ENCODE measurements at regions not wholly inside any gene's neighbourhood (a gene's known extent, or its start where the extent isn't known, plus 50 kb on each side); places are given as distances from the start of the nearest gene placed in this dataset.

DNA sequence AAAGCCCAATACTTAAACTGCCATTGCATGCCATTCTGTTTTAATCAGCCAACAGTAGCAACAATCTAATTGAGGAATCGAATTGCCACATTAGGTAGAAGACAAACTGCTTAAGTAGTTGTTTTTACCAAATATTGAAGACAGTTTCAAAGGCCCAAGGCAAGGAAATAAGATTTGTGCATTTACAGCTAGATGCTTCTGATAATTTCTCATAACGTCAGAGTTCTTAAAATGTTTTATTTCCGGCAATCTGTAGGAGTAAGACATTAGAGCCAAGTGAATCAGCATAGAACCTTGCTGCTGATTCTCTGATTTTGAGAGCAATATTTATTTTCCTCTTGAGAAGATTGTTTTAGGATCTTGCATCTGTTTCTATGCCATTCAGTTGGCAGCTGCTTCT is 174.3 kb downstream of the RBM43 start:
- FAIRE-seq (no peak), DNase-seq (ENCODE audit: insufficient read length, low spot score) (no peak)

DNA sequence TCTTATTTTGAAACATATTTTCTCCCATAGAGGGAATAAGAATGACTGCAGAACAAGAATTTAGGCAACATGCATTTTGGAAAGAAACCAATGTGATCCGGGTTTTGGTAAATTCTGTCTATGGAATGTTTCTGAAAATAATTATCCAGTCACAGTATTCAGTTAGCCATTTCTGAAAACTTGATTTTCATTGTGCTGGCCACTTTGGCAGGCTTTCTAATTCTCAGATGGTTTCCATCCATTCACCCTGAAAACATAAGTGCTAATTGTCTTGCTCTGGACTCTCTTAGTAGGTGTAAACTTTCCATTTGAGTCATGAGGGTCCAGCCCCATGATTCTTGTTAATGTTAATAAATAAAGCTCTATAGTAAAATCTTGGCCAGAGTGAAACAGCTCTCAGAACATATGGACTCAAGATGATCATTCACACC is 176.5 kb downstream of the RBM43 start:
- no peak for FAIRE-seq
- DNase-seq (ENCODE audit: insufficient read length, low spot score), result no peak

DNA sequence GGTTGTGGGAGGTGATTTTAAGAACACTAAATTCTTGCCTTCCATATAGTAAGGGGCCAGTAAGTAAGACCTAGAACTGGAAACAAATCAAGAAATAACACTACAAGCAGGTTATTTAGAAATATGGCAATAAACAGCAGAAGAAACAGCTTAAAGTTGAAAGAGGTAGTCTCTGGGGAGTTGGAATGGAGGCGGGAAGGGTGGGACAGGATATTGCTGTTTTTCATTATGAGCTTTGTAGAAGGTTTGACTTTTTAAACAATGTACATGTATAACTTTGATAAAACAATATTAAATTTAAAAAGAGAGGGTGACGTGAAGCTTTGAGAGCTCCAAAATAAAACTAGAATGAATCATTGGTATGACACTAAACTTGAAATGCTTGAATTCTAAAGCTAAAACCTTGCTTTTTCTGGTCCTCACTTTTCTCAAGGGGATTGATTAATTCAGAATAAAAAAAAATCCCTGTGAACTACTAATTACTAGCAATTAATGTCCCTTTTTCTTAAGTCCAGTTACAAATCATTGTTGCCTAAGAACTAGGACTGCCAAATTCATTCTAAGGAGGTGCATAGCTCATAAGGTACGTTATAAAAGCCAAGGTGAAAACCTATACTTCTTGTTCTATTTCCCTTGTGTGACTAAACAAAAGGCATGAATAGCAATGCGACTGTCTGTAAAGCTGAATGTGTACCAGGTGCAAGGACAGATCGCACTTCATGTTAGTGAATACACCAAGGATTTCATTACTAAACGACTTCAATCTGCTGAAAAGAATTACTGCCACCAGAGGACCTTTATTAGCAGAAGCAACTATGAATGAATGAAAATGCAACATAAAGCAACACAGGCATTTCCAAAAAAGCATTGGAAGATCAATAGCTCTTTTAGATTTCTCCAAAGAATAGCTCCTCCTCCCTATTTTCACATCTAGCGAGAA is 177.5 kb downstream of the RBM43 start:
- DNase-seq (ENCODE audit: insufficient read length, low spot score), result no peak
- no peak for FAIRE-seq

DNA sequence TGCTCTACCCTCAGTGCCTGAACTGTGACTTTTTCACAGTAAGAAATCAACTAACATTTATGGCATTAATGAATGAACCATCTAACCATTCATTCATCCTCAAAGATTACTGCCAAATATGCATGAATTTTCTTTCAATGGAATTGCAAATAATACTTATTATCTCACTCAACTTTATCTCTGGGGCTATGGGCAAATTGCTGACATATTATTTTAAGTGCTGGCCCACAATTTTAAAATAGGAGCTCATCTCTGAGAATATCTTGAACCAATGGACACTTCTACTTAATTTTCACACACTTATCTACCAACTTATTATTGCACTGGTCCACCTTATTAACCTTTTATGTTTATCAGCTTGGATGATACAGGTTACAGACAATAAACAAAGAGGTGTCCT is 182.8 kb downstream of the RBM43 start:
- DNase-seq (ENCODE audit: insufficient read length, low spot score) (no peak), FAIRE-seq (no peak)

DNA sequence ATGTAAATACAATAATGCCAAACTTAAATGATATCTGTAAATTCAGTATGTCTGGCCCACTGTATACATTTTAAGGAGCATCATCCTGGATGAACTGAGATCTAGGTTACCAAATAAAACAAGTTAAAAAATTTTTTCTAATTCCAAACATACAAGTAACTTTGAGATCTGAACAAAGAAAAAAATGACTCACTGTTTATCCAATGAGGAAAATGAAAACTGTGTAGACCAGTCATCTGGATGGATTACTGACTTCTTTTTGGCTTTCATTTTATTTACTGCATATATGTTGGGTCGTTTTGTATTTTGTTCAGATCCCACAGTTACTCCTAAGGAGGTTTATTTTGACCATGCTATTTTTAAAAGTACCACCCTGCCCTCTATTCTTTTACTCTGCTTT is 189.8 kb downstream of the RBM43 start:
- no peak for DNase-seq (ENCODE audit: insufficient read length, low spot score)
- no peak for FAIRE-seq

DNA sequence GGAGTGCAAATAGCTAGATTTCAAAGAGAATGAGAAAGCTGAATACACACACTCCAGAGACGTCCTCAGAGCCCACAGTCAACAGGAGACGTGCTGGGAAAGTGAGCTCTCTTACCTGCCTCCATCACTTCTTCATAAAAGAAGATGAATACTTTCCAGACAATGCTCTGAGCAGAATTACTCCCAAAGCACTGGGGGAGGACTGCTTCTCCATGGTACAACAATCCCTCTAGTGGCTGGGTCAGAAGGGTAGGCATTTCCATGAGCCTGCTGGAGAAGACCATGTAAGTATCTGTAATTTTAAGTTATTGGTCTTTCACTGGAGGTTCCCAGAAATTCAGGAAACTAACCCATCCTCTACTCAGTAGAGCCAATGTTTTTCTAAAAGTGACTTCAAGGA is 190.3 kb downstream of the RBM43 start:
- FAIRE-seq (no peak), DNase-seq (ENCODE audit: insufficient read length, low spot score) (peak; percentile 15)

DNA sequence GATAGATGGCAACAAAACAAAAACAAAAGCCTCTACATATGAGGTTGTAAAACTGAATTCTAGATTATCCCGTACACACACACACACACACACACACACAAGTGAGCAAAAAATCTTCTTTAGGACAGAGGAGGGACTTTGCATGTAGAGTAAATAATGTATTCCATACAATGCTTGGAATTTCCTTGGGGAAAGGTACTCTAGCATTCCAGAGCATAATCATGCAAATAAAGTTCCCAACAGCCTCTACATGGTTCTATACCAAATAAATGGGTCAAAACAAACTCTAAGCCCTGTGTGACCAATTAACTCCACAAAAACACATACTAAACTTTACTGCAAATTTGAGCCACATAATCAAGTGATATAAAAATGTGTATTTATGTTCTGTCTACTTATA is 191.4 kb downstream of the RBM43 start:
- DNase-seq (ENCODE audit: insufficient read length, low spot score), result no peak
- FAIRE-seq, result no peak

DNA sequence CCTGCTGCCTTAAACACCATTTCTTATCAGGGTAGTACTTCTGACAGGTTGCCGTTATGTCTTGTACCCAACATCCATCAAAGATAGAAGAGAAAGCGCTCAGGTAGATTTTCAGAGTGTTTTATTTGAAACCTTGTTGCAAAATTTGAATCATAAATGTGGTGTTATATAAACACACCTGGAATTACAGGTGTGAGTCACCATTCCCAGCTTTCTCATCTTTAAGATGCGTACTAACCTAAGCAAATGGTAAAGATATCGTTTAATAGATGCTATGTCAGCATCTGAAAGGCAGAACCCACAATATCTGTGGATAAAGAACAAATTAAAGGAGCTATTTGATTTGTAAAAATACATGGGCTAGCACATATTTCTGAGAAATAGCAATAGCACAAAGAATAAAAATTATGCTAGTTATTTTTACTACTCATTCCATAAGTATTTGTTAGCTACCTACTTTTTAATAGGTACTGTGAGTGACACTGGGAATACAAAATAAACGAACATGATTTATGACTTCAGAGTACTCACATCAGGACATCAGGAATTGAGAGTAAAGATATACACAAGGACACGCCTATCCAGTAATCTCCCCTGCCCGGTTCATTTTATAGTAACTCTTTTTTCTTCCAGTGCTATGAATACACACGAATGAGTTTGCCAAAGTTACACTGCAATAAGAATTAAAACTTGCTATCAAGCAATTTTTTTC is 193.8 kb downstream of the RBM43 start:
- FAIRE-seq, result no peak
- no peak for DNase-seq (ENCODE audit: insufficient read length, low spot score)

DNA sequence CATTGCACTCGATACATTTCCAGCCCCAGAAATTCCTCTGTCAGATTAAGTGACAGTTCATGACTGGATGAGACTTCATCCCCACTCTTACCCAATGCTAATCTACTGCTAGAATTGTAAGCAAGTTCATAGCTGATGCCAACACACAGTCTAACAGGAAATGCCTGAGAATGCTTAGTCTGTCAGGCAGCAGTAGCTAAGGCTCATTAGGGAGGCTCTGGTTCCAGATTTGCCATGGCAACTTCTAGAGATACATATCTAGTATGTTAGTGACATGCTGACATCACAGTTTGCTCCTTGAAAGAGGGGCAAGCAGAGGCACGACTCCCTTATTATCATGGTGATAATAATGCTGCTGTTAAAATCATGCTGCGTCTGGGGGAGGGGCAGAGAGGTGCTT is 198.4 kb downstream of the RBM43 start:
- DNase-seq (ENCODE audit: insufficient read length, low spot score), result peak; percentile 60
- FAIRE-seq, result no peak

DNA sequence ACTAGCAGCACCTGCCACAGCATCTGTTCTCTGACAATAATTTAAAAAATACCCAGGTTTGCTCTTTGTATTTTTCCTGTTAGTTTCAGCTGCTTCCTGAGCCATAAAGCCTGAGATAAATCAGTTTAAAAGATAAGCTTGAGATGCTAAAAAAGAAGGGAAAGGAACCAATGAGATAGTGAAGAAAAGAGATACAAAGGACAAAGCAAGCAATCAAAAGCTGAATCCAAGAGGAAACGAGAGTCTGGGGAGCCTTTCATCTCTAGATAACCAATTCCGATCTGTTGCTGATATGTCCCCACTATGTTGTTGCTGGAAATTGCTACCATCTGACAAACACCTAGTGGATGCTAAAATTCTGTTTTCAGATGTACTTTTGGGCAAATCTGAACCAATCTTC is 201.4 kb downstream of the RBM43 start:
- FAIRE-seq (no peak), DNase-seq (ENCODE audit: insufficient read length, low spot score) (no peak)

DNA sequence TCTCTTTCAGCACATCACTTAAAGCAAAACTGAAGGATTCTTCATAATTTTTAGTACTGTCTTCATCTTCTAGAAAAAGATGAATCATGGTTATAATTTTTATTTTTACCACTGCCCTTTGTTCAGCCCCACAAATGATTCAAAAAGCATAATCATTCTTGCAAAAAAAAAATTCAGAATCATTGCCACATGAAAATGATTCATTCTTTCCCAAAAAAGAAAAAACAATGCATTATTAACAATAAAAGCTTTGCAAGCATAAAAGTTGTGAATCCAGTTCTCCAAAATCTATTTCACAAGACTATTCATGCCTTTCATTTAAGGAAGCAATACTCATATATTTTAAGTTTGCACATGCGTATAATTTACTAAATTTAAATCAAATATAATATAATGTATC is 204.8 kb downstream of the RBM43 start:
- FAIRE-seq (no peak), DNase-seq (ENCODE audit: insufficient read length, low spot score) (no peak)

DNA sequence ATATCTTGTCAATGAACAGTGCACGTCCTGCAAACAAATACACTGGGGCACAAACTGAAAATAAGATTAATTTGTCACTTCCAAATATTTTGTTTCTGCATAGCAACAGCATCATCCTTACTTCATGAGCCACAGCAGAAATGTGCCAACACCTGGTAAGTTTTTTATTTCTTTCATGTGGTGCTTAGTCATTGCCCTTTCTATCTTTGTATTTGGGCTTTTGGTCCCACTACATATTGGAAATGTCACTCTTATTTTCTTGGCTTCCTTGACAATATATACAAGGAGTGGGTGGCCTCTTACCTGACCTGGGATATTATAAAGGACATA is 208.0 kb downstream of the RBM43 start:
- no peak for DNase-seq (ENCODE audit: insufficient read length, low spot score)
- no peak for FAIRE-seq

DNA sequence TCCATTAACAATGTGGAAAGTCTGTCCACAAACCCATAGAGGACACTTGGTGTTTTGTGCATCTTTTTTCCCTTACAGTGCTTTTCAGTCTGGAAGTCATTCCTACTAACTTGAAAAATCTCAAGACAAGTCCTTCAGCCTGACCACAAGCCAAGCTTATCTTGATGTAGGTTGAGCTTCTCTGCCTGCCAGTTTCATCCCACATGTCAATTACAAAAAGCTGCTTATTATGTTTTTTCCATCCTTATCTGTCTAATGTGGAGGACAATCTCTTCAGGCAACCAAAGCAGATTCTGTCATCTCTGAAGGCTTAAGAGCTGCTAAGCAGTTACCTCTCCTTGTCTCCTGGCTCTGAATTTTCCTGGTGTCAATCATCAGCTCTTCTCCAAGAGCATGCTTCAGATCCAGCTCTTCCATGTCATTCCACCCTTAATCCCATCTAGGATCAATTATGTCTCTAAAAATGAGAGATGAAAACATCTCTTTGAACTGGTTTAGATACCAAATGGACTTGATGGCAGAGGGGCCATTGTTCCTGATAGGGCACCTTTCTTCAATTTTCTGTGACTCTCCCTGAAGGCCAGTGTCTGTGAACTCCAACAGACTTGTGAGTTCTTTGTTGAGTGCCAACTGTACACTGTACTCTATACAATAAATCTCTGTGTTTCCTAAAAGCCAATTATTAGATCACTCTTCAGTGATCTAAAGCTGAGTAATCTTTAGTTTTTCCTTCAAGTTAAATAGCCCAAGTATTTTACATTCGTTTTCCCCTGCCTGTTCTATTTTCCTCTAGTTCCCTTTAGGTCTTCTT is 208.6 kb downstream of the RBM43 start:
- FAIRE-seq, result no peak

DNA sequence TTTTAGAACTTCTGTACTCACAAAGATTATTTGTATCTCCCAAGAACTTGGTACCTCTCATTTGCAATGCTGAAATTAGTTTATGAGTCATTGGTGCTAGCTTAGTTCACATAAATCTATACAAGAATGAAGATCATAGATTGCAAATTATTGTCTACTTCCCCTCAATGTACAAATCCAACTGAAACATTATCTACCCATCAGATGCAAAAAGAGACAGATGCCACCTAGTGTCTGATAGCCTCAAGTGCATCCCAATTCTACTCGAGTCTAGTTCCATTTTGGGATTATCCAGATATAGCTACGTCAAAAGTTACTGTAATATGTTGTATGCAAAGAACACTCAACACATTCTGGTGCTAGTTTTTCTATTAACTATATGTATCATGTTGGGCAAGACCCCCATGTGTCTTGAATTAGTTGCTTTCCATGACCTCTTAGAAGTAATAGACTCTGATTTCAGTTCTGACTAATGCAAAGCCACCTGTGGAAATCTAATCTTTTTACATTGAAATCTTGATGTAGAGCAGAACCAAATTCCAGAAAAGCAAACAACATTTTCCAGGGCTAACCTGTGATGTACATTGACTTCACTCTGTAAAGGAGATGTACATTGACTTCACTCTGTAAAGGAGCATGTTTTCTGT is 210.0 kb downstream of the RBM43 start:
- DNase-seq (ENCODE audit: insufficient read length, low spot score) (peak; percentile 39), FAIRE-seq (peak; percentile 81)

More for the DNA sequence above, 208.6 kb downstream of the RBM43 start:
- no peak for DNase-seq (ENCODE audit: insufficient read length, low spot score)

DNA sequence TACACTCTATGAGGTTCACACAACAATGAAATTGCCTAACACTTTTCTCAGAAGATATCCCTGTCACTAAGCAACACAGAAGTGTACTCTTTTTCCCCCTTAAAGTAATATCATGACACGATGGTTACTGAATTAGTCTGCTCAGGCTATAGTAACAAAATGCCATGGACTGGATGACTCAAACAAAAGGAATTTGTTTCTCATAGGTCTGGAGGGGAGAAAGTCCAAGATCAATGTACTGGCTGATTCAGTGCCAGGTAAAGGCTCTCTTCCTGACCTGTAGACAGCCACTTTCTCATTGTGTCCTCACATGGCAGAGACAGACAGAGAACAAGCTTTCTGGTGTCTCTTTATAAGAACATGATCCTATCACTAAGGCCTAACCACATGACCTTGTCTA is 211.9 kb downstream of the RBM43 start:
- DNase-seq (ENCODE audit: insufficient read length, low spot score) (no peak), FAIRE-seq (no peak)

DNA sequence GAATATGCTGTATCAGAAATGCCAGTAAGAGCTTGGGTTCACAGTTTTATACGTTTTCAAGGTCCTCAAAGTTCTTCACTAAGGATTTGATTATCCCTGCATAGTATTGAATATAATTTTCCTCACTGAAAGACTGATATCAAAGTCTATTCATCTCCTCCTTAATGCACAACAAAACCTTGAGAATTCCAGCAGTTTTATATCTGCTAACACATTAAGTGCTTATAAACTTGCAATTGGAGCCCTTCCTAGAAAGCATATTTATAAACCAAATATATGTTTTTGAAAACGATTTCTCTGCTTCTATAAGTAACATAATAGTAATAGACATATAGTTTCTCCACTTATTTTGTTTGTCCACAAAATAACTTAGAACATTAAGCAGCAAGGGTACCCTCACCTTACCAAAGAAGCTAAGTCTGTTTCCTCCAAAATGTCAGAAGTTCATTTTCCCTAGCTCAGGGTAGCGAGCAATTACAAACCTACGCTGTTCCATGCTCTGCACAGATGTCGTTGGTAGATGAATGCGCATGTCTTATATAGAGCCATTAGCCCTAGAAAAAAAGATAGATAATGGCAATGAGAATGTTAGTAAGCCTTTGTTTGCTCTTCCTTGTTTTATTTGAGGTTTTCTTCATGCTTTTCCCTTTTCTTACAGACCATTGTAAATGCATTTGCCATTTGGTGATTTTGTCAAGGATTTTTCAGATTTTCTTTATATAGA is 213.2 kb downstream of the RBM43 start:
- DNase-seq (ENCODE audit: insufficient read length, low spot score) (no peak), FAIRE-seq (no peak)

DNA sequence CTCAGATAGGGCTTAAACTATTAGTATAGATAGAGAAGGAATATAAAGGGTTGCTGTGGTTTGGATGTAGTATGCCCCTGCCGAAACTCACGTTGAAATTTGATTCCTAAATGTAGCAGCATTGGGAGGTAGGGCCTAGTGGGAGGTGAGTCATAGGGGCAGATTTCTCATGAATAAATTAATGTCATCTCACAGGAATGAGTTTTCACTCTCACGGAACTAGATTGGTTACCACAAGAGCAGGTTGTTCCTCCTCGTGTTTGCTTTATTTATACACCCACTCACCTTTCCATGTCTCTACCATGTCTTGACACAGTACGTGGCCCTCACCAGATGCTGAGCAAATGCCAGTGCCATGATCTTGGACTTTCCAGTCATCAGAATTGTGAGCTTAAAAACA is 218.2 kb downstream of the RBM43 start:
- FAIRE-seq, result peak; percentile 94

DNA sequence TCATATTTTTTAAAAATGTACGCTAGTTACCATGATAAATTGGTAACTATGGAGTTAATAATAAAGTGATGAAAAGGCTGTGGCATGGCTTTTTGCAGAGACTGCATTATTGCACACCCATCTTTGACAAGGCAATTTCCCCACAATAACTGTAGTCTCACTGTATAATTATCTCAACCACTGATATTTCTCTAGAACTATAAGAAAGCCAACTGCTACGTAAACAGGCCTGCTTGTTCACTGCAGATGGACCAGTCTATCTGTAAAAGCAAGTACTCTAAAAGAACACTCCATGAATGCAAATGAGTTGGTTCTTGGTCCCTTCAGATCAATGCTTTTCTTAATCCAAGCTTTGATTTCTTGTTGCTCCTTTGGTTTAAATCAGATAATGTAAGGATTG is 218.7 kb downstream of the RBM43 start:
- DNase-seq (ENCODE audit: insufficient read length, low spot score), result no peak
- no peak for FAIRE-seq

More for the DNA sequence above, 218.2 kb downstream of the RBM43 start:
- peak; percentile 34 for DNase-seq (ENCODE audit: insufficient read length, low spot score)

DNA sequence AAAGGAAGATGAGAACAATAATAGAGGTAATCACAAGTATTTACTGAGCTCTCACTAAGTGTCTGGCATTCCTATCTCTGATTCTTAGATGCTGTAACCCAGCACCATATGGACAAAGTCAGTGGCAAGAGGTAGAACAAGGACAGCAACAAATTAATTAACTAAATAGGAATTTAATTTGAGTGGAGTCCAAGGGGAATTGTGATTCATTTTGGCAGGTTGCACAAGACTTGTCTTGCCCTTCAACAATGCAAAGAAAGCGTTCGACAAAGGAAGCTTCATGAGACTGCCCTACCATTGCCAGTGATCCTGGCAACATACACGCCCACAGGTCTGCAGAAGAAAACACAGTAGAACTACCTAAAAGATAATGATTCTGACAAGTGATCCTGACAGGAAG is 221.6 kb downstream of the RBM43 start:
- no peak for DNase-seq (ENCODE audit: insufficient read length, low spot score)
- FAIRE-seq, result no peak

DNA sequence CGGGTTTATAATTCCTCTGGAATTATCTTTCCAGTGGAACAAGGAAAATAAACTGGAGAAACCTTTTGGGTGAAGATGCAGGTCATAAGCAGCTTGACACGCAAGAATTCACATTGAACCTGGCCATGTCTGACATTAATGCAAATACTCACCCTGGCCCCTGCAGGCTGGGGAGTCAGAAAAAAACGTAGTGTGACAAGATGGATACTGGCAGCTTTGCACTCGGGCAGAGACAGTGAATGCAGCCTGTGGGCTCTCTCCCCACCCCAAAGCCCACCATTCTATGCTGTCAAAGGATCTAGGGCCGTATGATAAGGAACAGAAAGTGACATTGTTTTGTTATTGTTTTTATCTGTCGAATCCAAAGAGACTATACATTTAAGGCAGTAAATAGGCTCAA is 223.1 kb downstream of the RBM43 start:
- FAIRE-seq (no peak), DNase-seq (ENCODE audit: insufficient read length, low spot score) (no peak)
